Activated naive CD4-positive, alpha-beta T cell treated with anti-CD3 and anti-CD28 coated beads, Interleukin-2, amount 50 U/mL, for 24 hours (primary cell): ENCODE measurements at regions not wholly inside any gene's neighbourhood (a gene's known extent, or its start where the extent isn't known, plus 50 kb on each side); places are given as distances from the start of the nearest gene placed in this dataset.

ENCODE experiments used
- H3K27ac Mint-ChIP-seq: one replicate; pipeline ENCODE4 v1.8.0; 2021; ENCODE audit warnings: mild to moderate bottlenecking, mixed read lengths
- H3K27me3 Mint-ChIP-seq: one replicate; pipeline ENCODE4 v1.8.0; 2021; ENCODE audit warnings: mixed read lengths
- H3K36me3 Mint-ChIP-seq: one replicate; pipeline ENCODE4 v1.8.0; 2021; ENCODE audit warnings: mixed read lengths
- H3K4me1 Mint-ChIP-seq: one replicate; pipeline ENCODE4 v1.8.0; 2021; ENCODE audit warnings: mixed read lengths
- H3K4me3 Mint-ChIP-seq: one replicate; pipeline ENCODE4 v1.8.0; 2021; ENCODE audit warnings: mild to moderate bottlenecking, mixed read lengths
- H3K9me3 Mint-ChIP-seq: one replicate; pipeline ENCODE4 v1.8.0; 2021; ENCODE audit warnings: mixed read lengths

- Mint-ChIP-seq H3K9me3 (no peaks in the 10 kb centered on the region), H3K4me3 (no peak overlapping the region), H3K4me1 (no peaks in the 10 kb centered on the region), H3K36me3 (no peaks in the 10 kb centered on the region), H3K27me3 (no peaks in the 10 kb centered on the region), H3K27ac (no peak overlapping the region)
Observed at GRCh38 chr2:21443494-21444105, 319.8 kb downstream of the TDRD15 start.

GRCh38 chr2:21449881-21450280, 326.1 kb downstream of the TDRD15 start:
- Mint-ChIP-seq H3K27ac (no peak overlapping the region), H3K4me1 (no peaks in the 10 kb centered on the region), H3K27me3 (no peaks in the 10 kb centered on the region), H3K4me3 (no peak overlapping the region), H3K36me3 (no peaks in the 10 kb centered on the region), H3K9me3 (no peaks in the 10 kb centered on the region)

- no peaks in the 10 kb centered on the region for H3K9me3 Mint-ChIP-seq
- H3K4me3 Mint-ChIP-seq = no peak overlapping the region
- H3K27ac Mint-ChIP-seq = no peak overlapping the region
- H3K4me1 Mint-ChIP-seq = no peaks in the 10 kb centered on the region
- no peaks in the 10 kb centered on the region for H3K27me3 Mint-ChIP-seq
- H3K36me3 Mint-ChIP-seq = no peaks in the 10 kb centered on the region
Observed at GRCh38 chr2:21451403-21451802, 327.6 kb downstream of the TDRD15 start.

GRCh38 chr2:21452263-21452662, 328.5 kb downstream of the TDRD15 start:
- Mint-ChIP-seq H3K27ac (no peak overlapping the region), H3K27me3 (no peaks in the 10 kb centered on the region), H3K9me3 (no peaks in the 10 kb centered on the region), H3K36me3 (no peaks in the 10 kb centered on the region), H3K4me3 (no peak overlapping the region), H3K4me1 (no peaks in the 10 kb centered on the region)

GRCh38 chr2:21452678-21453077, 328.9 kb downstream of the TDRD15 start:
- Mint-ChIP-seq H3K27me3 (no peaks in the 10 kb centered on the region), H3K4me1 (no peaks in the 10 kb centered on the region), H3K9me3 (no peaks in the 10 kb centered on the region), H3K36me3 (no peaks in the 10 kb centered on the region), H3K27ac (no peak overlapping the region), H3K4me3 (no peak overlapping the region)

GRCh38 chr2:21453723-21454450, 330.1 kb downstream of the TDRD15 start:
- Mint-ChIP-seq H3K27me3 (no peaks in the 10 kb centered on the region), H3K36me3 (no peaks in the 10 kb centered on the region), H3K9me3 (no peaks in the 10 kb centered on the region), H3K4me3 (no peak overlapping the region), H3K4me1 (no peaks in the 10 kb centered on the region), H3K27ac (no peak overlapping the region)

GRCh38 chr2:21454839-21455238, 331.1 kb downstream of the TDRD15 start:
- H3K27me3 Mint-ChIP-seq = no peaks in the 10 kb centered on the region
- H3K9me3 Mint-ChIP-seq = no peaks in the 10 kb centered on the region
- H3K4me3 Mint-ChIP-seq = no peak overlapping the region
- H3K36me3 Mint-ChIP-seq = no peaks in the 10 kb centered on the region
- H3K27ac Mint-ChIP-seq = no peak overlapping the region
- no peaks in the 10 kb centered on the region for H3K4me1 Mint-ChIP-seq

GRCh38 chr2:21461754-21462240, 338.0 kb downstream of the TDRD15 start:
- Mint-ChIP-seq H3K4me3 (no peak overlapping the region), H3K4me1 (no peaks in the 10 kb centered on the region), H3K36me3 (no peaks in the 10 kb centered on the region), H3K27ac (no peak overlapping the region), H3K27me3 (no peaks in the 10 kb centered on the region), H3K9me3 (peaks cover 5% of the 10 kb centered on the region)

GRCh38 chr2:21466341-21466927, 342.7 kb downstream of the TDRD15 start:
- Mint-ChIP-seq H3K36me3 (no peaks in the 10 kb centered on the region), H3K9me3 (peaks cover 5% of the 10 kb centered on the region), H3K4me1 (no peaks in the 10 kb centered on the region), H3K27me3 (no peaks in the 10 kb centered on the region), H3K4me3 (no peak overlapping the region), H3K27ac (no peak overlapping the region)

- Mint-ChIP-seq H3K27me3 (no peaks in the 10 kb centered on the region), H3K9me3 (peaks cover 5% of the 10 kb centered on the region), H3K4me3 (no peak overlapping the region), H3K36me3 (no peaks in the 10 kb centered on the region), H3K4me1 (no peaks in the 10 kb centered on the region), H3K27ac (no peak overlapping the region)
Observed at GRCh38 chr2:21467280-21467818, 343.6 kb downstream of the TDRD15 start.

GRCh38 chr2:21467910-21468309, 344.1 kb downstream of the TDRD15 start:
- Mint-ChIP-seq H3K27me3 (no peaks in the 10 kb centered on the region), H3K27ac (no peak overlapping the region), H3K36me3 (no peaks in the 10 kb centered on the region), H3K4me1 (no peaks in the 10 kb centered on the region), H3K9me3 (peaks cover 5% of the 10 kb centered on the region), H3K4me3 (no peak overlapping the region)

GRCh38 chr2:21468624-21469023, 344.9 kb downstream of the TDRD15 start:
- H3K36me3 Mint-ChIP-seq = no peaks in the 10 kb centered on the region
- H3K9me3 Mint-ChIP-seq = peaks cover 5% of the 10 kb centered on the region
- H3K4me3 Mint-ChIP-seq = no peak overlapping the region
- no peaks in the 10 kb centered on the region for H3K27me3 Mint-ChIP-seq
- H3K27ac Mint-ChIP-seq = no peak overlapping the region
- H3K4me1 Mint-ChIP-seq = no peaks in the 10 kb centered on the region

GRCh38 chr2:21469158-21469557, 345.4 kb downstream of the TDRD15 start:
- Mint-ChIP-seq H3K4me3 (no peak overlapping the region), H3K9me3 (peaks cover 5% of the 10 kb centered on the region), H3K27ac (no peak overlapping the region), H3K27me3 (no peaks in the 10 kb centered on the region), H3K4me1 (no peaks in the 10 kb centered on the region), H3K36me3 (no peaks in the 10 kb centered on the region)

- no peak overlapping the region for H3K27ac Mint-ChIP-seq
- H3K9me3 Mint-ChIP-seq = peaks cover 5% of the 10 kb centered on the region
- H3K36me3 Mint-ChIP-seq = no peaks in the 10 kb centered on the region
- H3K4me3 Mint-ChIP-seq = no peak overlapping the region
- H3K4me1 Mint-ChIP-seq = no peaks in the 10 kb centered on the region
- H3K27me3 Mint-ChIP-seq = no peaks in the 10 kb centered on the region
Observed at GRCh38 chr2:21469564-21469963, 345.8 kb downstream of the TDRD15 start.

- H3K27me3 Mint-ChIP-seq = no peaks in the 10 kb centered on the region
- no peak overlapping the region for H3K4me3 Mint-ChIP-seq
- no peaks in the 10 kb centered on the region for H3K36me3 Mint-ChIP-seq
- peaks cover 16% of the 10 kb centered on the region for H3K9me3 Mint-ChIP-seq
- no peak overlapping the region for H3K27ac Mint-ChIP-seq
- H3K4me1 Mint-ChIP-seq = no peaks in the 10 kb centered on the region
Observed at GRCh38 chr2:21480162-21480561, 356.4 kb downstream of the TDRD15 start.

GRCh38 chr2:21484643-21485042, 360.9 kb downstream of the TDRD15 start:
- H3K27ac Mint-ChIP-seq = no peak overlapping the region
- H3K36me3 Mint-ChIP-seq = no peaks in the 10 kb centered on the region
- H3K27me3 Mint-ChIP-seq = no peaks in the 10 kb centered on the region
- H3K9me3 Mint-ChIP-seq = no peaks in the 10 kb centered on the region
- H3K4me1 Mint-ChIP-seq = no peaks in the 10 kb centered on the region
- H3K4me3 Mint-ChIP-seq = no peak overlapping the region
